PC-9 (cell line): ENCODE measurements at regions not wholly inside any gene's neighbourhood (a gene's known extent, or its start where the extent isn't known, plus 50 kb on each side); places are given as distances from the start of the nearest gene placed in this dataset.

Experiments used
- BruUV-seq: library from RNA; stranded (reverse); fragments of 400-500 nt; replicated peaks from 2 replicates; lab custom pipeline; 2021; lab: Mats Ljungman, UMichigan
- CTCF ChIA-PET: fragments of 300-600 bp; sonication (Branson Sonifier 250); formaldehyde crosslinking; loops from one replicate; lab custom pipeline; 2022; ENCODE audit warnings: antibody characterized with exemption; lab: Charles Lee
- POLR2A ChIA-PET: fragments of 300-600 bp; sonication (Branson Sonifier 250); formaldehyde crosslinking; loops from one replicate; lab custom pipeline; 2022; ENCODE audit warnings: antibody characterized with exemption; ENCODE audit not compliant: unreplicated experiment; lab: Charles Lee
- DNase-seq, 2 experiments: peaks; one replicate each; pipeline versions ENCODE4 v3.0.0 to v3.0.0-alpha.2; 2015 to 2022; ENCODE audit warnings: mixed read lengths in 1 of 2
- H2AFZ ChIP-seq: fragments of 200-600 bp; sonication (generic); 2 replicates; pipeline ENCODE4 v1.8.1; 2017; ENCODE audit warnings: antibody characterized with exemption
- H3F3A ChIP-seq: fragments of 200-600 bp; sonication (generic); 2 replicates; pipeline ENCODE4 v1.8.1; 2017; ENCODE audit warnings: antibody characterized with exemption, mild to moderate bottlenecking, low read depth; ENCODE audit not compliant: insufficient read depth
- H3K27ac ChIP-seq: fragments of 200-600 bp; sonication (generic); 2 replicates; pipeline ENCODE4 v1.6.1; 2016; ENCODE audit warnings: mixed run types
- H3K27me3 ChIP-seq: fragments of 200-600 bp; sonication (generic); 2 replicates; pipeline ENCODE4 v1.6.1; 2016; ENCODE audit warnings: low read depth, mixed run types; ENCODE audit not compliant: insufficient read depth
- H3K36me3 ChIP-seq: fragments of 200-600 bp; sonication (generic); 2 replicates; pipeline ENCODE4 v1.6.1; 2016; ENCODE audit warnings: low read depth, mixed run types
- H3K4me1 ChIP-seq: fragments of 200-600 bp; sonication (generic); replicated peaks from 2 replicates; pipeline ENCODE4 v1.6.1; 2016; ENCODE audit warnings: mixed run types; ENCODE audit not compliant: insufficient read depth
- H3K4me2 ChIP-seq: fragments of 200-600 bp; sonication (generic); 2 replicates; pipeline ENCODE4 v1.6.1; 2017; ENCODE audit warnings: mixed run types
- H3K4me3 ChIP-seq: fragments of 200-600 bp; sonication (generic); 2 replicates; pipeline ENCODE4 v1.6.1; 2016; ENCODE audit warnings: mixed run types
- H3K79me2 ChIP-seq: fragments of 200-600 bp; sonication (generic); 2 replicates; pipeline ENCODE4 v1.6.1; 2017; ENCODE audit warnings: low read depth, mixed run types
- H3K9me2 ChIP-seq: fragments of 200-600 bp; sonication (generic); 2 replicates; pipeline ENCODE4 v1.8.1; 2017; ENCODE audit warnings: mild to moderate bottlenecking; ENCODE audit not compliant: insufficient read depth
- H3K9me3 ChIP-seq: fragments of 200-600 bp; sonication (generic); 2 replicates; pipeline ENCODE4 v1.8.1; 2016; ENCODE audit warnings: low read depth; ENCODE audit not compliant: insufficient read depth
- H4K20me1 ChIP-seq: fragments of 200-600 bp; sonication (generic); 2 replicates; pipeline ENCODE4 v1.8.1; 2017; ENCODE audit not compliant: insufficient read depth
- EZH2 ChIP-seq: fragments of 200-600 bp; sonication (generic); IDR thresholded peaks from 2 replicates; pipeline ENCODE4 v1.8.0; 2017; ENCODE audit warnings: antibody characterized with exemption, low read depth
- intact Hi-C: fragments of 100-400 bp; cut with micrococcal nuclease; formaldehyde crosslinking; loops from one replicate; pipeline ENCODE4 v1.10.0; 2022; ENCODE audit not compliant: unreplicated experiment
- TF ChIP-seq, protein P1 (sequence below): fragments of 200-600 bp; sonication (generic); conservative IDR thresholded peaks from 2 replicates; pipeline ENCODE4 v1.6.1; 2017; ENCODE audit warnings: mixed run types, antibody characterized with exemption, mild to moderate bottlenecking, moderate library complexity

DNA sequence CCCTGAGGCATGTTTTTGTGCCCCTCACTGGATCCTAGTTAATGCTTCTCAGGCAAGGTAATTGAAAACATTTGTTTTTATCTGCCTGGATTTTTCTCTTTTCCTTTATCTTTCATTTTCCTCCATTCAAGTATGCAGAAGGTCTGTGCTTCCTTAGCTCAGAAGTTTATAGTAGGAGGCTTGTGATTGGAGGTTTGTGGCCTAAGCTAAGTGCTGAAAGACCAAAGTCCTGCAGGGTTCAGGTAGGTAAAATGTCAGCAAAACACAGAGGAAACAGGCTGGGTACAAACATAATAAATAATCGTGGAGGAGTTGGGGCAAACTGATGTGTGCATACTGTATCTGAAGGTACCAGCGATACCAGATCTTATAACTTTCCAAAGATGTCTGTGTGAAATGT lies 230.9 kb upstream of the KLF4 start:
- H3K9me3 ChIP-seq: no peaks in the 10 kb centered on the region
- no peaks in the 10 kb centered on the region for H3K9me2 ChIP-seq
- H3K4me1 ChIP-seq: no peaks in the 10 kb centered on the region
- no peaks in the 10 kb centered on the region for H3K79me2 ChIP-seq
- no peak for DNase-seq
- no TSS peak for BruUV-seq
- H4K20me1 ChIP-seq: no peaks in the 10 kb centered on the region
- ChIA-PET CTCF (no interaction called here), POLR2A (interaction anchor here (0.6 kb wide), 2 partner anchors 20 to 118 kb away, joined by 3 to 4 read pairs; no protein-coding TSS in a partner anchor)
- H3F3A ChIP-seq: no peaks in the 10 kb centered on the region
- H3K4me2 ChIP-seq: no peak overlapping the region
- H3K27me3 ChIP-seq: no peaks in the 10 kb centered on the region
- H3K27ac ChIP-seq: no peak overlapping the region
- intact Hi-C loops: no loop called here
- no peak overlapping the region for H2AFZ ChIP-seq
- no peak for TF ChIP-seq EZH2
- TF ChIP-seq, protein P1, sequence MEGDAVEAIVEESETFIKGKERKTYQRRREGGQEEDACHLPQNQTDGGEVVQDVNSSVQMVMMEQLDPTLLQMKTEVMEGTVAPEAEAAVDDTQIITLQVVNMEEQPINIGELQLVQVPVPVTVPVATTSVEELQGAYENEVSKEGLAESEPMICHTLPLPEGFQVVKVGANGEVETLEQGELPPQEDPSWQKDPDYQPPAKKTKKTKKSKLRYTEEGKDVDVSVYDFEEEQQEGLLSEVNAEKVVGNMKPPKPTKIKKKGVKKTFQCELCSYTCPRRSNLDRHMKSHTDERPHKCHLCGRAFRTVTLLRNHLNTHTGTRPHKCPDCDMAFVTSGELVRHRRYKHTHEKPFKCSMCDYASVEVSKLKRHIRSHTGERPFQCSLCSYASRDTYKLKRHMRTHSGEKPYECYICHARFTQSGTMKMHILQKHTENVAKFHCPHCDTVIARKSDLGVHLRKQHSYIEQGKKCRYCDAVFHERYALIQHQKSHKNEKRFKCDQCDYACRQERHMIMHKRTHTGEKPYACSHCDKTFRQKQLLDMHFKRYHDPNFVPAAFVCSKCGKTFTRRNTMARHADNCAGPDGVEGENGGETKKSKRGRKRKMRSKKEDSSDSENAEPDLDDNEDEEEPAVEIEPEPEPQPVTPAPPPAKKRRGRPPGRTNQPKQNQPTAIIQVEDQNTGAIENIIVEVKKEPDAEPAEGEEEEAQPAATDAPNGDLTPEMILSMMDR: no peak
- no peak overlapping the region for H3K4me3 ChIP-seq
- no peaks in the 10 kb centered on the region for H3K36me3 ChIP-seq

DNA sequence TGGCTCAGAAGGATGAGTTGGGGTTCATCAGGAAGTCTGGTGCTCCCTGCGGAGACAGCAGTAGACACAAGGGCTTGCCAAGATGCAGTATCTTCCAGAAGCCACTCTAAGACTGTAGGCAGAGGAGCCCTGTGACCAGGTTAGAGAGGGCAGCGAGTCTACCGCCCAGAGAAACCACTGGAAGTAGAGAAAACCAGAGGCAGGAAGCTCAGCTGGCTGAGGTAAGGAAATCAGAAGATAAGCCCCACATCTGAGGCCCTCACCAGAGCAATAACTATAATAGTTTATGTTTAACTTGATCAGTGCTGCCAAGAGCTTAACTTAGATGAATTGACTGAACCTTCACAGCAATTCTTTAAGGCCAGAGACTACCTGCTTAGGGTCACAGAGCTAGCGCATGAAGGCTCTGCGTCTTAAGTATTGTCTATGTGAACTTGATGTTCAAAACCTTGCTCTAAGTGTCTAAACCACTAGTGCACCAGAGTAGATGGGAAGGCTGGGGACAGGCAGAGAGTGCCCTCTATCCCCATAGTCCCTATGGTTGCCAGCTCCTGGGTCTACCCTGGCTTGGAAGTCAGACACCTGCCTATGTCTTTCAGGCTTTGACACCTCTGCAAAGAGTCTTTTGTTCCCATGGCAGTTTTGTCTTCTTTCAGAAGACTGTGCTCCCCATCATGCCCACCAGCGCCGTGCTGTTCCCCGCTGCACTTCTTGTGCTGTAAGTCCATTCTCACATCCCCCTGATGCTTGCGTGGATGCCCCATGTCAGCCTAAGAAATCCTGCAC lies 228.2 kb upstream of the KLF4 start:
- intact Hi-C loops: no loop called here
- Histone ChIP-seq H3K27me3 (no peaks in the 10 kb centered on the region), H4K20me1 (no peaks in the 10 kb centered on the region), H3K9me2 (no peaks in the 10 kb centered on the region), H3K27ac (no peak overlapping the region), H3K36me3 (no peaks in the 10 kb centered on the region), H3K4me3 (no peak overlapping the region), H2AFZ (0 out of 2 replicates have a peak overlapping the region, but pooled peaks have one; percentile 39), H3K9me3 (no peaks in the 10 kb centered on the region), H3K4me1 (peaks cover 6% of the 10 kb centered on the region), H3F3A (no peaks in the 10 kb centered on the region), H3K79me2 (no peaks in the 10 kb centered on the region), H3K4me2 (no peak overlapping the region)
- ChIA-PET POLR2A (no interaction called here), CTCF (no interaction called here)
- BruUV-seq: no TSS peak
- DNase-seq: no peak
- TF ChIP-seq, protein P1: no peak
- TF ChIP-seq EZH2: no peak

DNA sequence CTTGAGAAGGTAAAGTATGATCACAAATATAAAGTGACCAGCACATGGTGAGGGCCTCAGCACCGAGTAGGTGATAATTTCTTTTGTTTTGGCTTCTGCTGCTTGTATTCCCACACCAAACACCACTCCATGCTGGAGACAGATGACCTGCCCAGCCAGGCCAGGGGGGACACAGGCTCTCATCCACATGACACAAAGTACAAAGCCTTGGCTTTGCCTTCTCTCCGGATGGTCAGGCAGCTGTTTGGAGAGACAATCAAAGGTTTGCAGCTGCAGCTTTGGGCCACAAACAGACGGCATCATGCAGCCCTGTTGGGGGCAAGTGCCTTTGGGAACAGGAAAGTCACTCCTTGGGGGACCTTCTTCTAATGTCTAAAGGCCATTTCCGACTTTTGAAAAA lies 226.2 kb upstream of the KLF4 start:
- CTCF ChIA-PET: no interaction called here
- POLR2A ChIA-PET: no interaction called here

More for the DNA sequence above, 226.2 kb upstream of the KLF4 start:
- TF ChIP-seq, protein P1: no peak
- TF ChIP-seq EZH2: no peak
- H3K27me3 ChIP-seq: no peaks in the 10 kb centered on the region
- peaks cover 11% of the 10 kb centered on the region for H3F3A ChIP-seq
- H3K4me1 ChIP-seq: peaks cover 24% of the 10 kb centered on the region
- H3K27ac ChIP-seq: no peak overlapping the region
- no peak overlapping the region for H3K4me2 ChIP-seq
- no peaks in the 10 kb centered on the region for H3K36me3 ChIP-seq
- H3K9me2 ChIP-seq: no peaks in the 10 kb centered on the region
- intact Hi-C loops: no loop called here
- no peaks in the 10 kb centered on the region for H3K9me3 ChIP-seq
- no peaks in the 10 kb centered on the region for H3K79me2 ChIP-seq
- no peak for DNase-seq
- no peaks in the 10 kb centered on the region for H4K20me1 ChIP-seq
- no TSS peak for BruUV-seq
- H2AFZ ChIP-seq: no peak overlapping the region
- H3K4me3 ChIP-seq: no peak overlapping the region
